ENCODE measurements at regions not wholly inside any gene's neighbourhood (a gene's known extent, or its start where the extent isn't known, plus 50 kb on each side); places are given as distances from the start of the nearest gene placed in this dataset.

DNA sequence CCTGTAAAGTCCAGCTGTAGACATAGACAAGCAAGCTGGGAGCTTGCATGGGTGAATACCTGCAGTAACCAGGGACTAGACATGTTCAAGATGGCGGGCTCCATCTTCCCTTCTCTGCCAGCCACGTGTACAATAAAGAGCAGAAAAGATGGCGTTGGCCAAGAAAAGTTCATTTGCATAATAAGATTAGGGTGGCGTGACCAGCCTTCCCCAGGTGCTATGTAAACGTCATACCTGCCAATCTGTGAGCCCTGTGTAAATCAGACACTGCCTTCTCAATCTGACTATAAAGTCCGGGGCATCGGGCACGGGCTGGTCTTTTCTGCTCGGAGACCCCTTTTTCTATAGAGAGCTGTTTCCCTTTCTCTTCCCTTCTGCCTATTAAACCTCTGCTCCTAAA, 101.6 kb upstream of the XPO1 start:
- TF ChIP-seq CTCF (IDR thresholded peaks at IDR 0.05; ENCODE audit: insufficient read depth, low read length, poor library complexity, severe bottlenecking): no peak
- H3K36me3 ChIP-seq (ENCODE audit: control insufficient read depth, insufficient read depth, low read length): no peaks in the 10 kb centered on the region
- DNase-seq (ENCODE audit: low read depth): no peak
- no peak overlapping the region for H3K4me3 ChIP-seq (ENCODE audit: low read depth, low read length)
- H3K27me3 ChIP-seq (ENCODE audit: control insufficient read depth, insufficient read depth, low read length): no peaks in the 10 kb centered on the region

DNA sequence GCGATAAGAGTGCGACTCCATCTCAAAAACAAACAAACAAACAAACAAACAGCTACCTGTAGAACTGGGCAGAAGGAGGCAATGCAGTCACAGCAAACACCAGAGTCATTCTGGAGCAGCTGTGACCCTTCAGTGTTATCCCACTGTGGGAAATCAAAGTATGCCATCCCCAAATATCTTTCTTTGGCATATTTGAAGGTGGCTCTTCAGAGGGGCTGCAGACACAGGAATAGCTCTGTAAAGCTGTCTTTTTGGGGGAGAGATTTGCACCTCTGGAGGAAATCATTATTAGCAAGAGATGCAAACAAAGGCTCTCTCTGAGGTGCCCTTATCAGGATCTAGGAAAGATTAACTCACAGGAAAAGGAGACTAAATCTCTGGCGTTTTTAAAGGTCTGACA, 98.5 kb upstream of the XPO1 start:
- Histone ChIP-seq H3K4me3 (ENCODE audit: low read depth, low read length) (no peak overlapping the region), H3K27me3 (ENCODE audit: control insufficient read depth, insufficient read depth, low read length) (no peaks in the 10 kb centered on the region), H3K36me3 (ENCODE audit: control insufficient read depth, insufficient read depth, low read length) (no peaks in the 10 kb centered on the region)
- no peak for TF ChIP-seq CTCF (IDR thresholded peaks at IDR 0.05; ENCODE audit: insufficient read depth, low read length, poor library complexity, severe bottlenecking)
- no peak for DNase-seq (ENCODE audit: low read depth)

DNA sequence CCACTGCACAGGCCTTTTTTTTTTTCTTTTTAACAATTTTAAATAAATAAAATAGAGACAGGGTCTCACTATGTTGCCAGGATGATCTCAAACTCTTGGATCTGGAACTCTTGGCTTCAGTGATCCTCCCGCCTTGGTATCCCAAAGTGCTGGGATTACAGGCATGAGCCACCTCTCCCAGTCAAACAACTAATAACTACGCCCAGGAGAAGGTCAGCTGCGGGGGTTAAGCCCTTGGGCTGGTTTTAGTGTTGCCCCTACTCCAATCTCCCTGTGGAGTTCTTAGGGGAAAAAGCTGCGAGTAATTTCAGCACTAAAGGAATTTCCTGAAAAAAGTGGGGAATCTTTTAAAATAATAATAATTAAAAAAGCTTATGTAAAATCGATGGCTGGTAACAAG, 96.4 kb upstream of the XPO1 start:
- no peak for DNase-seq (ENCODE audit: low read depth)
- H3K36me3 ChIP-seq (ENCODE audit: control insufficient read depth, insufficient read depth, low read length): no peaks in the 10 kb centered on the region
- no peak overlapping the region for H3K4me3 ChIP-seq (ENCODE audit: low read depth, low read length)
- no peaks in the 10 kb centered on the region for H3K27me3 ChIP-seq (ENCODE audit: control insufficient read depth, insufficient read depth, low read length)
- no peak for TF ChIP-seq CTCF (IDR thresholded peaks at IDR 0.05; ENCODE audit: insufficient read depth, low read length, poor library complexity, severe bottlenecking)

DNA sequence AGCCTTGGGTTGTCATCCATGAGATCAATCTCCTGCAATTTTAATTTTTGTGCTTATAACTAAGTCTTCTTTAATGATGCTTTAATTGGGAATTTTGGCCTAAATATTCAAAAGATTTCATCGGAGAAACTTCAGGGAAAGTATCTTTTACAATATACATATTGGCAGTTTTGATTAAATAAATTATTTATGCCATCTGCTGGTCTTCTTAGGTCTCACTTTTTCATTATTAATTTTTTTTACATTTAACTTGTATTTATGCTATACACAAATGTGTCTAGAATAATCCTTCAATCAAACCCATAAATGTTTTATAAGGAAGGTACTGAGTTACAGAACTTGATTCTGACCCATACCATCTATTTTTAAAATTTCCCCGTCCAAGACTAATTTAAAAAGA, 95.1 kb upstream of the XPO1 start:
- TF ChIP-seq CTCF (IDR thresholded peaks at IDR 0.05; ENCODE audit: insufficient read depth, low read length, poor library complexity, severe bottlenecking): no peak
- no peak for DNase-seq (ENCODE audit: low read depth)
- Histone ChIP-seq H3K4me3 (ENCODE audit: low read depth, low read length) (no peak overlapping the region), H3K36me3 (ENCODE audit: control insufficient read depth, insufficient read depth, low read length) (no peaks in the 10 kb centered on the region), H3K27me3 (ENCODE audit: control insufficient read depth, insufficient read depth, low read length) (no peaks in the 10 kb centered on the region)

DNA sequence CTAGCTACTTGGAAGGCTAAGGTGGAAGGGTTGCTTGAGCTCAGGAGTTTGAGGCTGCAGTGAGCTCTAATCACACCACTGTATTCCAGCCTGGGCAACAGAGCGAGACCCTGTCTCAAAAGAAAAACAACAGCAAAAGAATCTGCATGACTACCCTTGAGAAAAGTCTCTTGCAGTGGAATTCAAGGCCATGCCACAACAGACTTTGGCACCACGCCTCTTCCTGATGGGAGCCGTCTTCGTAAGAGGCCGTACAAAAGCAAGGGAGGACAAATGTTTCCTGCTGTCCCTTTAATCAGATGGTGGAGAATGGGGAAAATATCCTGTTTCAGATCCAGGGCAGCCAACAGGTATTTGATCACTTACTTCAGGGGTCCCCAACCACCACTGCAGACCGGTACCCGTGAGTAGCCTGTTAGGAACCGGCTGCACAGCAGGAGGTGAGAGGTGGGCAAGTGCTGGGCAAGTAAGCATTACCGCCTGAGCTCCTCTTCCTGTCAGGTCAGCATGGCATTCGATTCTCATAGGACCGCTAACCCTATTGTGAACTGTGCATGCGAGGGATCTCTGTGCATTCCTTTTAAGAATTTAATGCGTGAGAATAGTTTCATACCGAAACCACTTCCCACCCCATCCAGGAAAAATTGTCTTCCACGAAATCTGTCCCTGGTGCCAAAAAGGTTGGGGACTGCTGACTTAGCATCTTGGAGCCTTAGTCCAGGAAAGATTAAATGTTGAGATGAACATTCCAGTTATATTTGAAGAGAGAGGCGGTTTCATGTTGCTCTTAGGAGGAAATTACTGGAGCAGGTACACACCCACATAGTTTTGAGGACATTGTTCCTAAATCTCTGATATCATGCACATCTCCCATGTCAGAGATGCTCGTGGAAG, 94.4 kb upstream of the XPO1 start:
- no peak for TF ChIP-seq CTCF (IDR thresholded peaks at IDR 0.05; ENCODE audit: insufficient read depth, low read length, poor library complexity, severe bottlenecking)
- Histone ChIP-seq H3K36me3 (ENCODE audit: control insufficient read depth, insufficient read depth, low read length) (no peaks in the 10 kb centered on the region), H3K4me3 (ENCODE audit: low read depth, low read length) (no peak overlapping the region), H3K27me3 (ENCODE audit: control insufficient read depth, insufficient read depth, low read length) (no peaks in the 10 kb centered on the region)
- DNase-seq (ENCODE audit: low read depth): peak; percentile 14

GRCh38 chr2:61631321-61631720, 93.2 kb upstream of the XPO1 start:
- H3K36me3 ChIP-seq (ENCODE audit: control insufficient read depth, insufficient read depth, low read length): no peaks in the 10 kb centered on the region
- H3K4me3 ChIP-seq (ENCODE audit: low read depth, low read length): no peak overlapping the region
- H3K27me3 ChIP-seq (ENCODE audit: control insufficient read depth, insufficient read depth, low read length): no peaks in the 10 kb centered on the region
- no peak for DNase-seq (ENCODE audit: low read depth)
- TF ChIP-seq CTCF (IDR thresholded peaks at IDR 0.05; ENCODE audit: insufficient read depth, low read length, poor library complexity, severe bottlenecking): no peak

Data from kidney epithelial cell (primary cell).